ENCODE measurements at regions not wholly inside any gene's neighbourhood (a gene's known extent, or its start where the extent isn't known, plus 50 kb on each side); places are given as distances from the start of the nearest gene placed in this dataset.

- TF ChIP-seq CTCF (IDR thresholded peaks at IDR 0.05; ENCODE audit: low read depth, low read length, missing input control) (no peak), FOXA1 (IDR thresholded peaks at IDR 0.05) (no peak), REST (IDR thresholded peaks at IDR 0.05) (no peak), MAX (IDR thresholded peaks at IDR 0.05) (no peak), RAD21 (IDR thresholded peaks at IDR 0.05) (no peak), JUND (IDR thresholded peaks at IDR 0.05) (no peak), ATF3 (IDR thresholded peaks at IDR 0.05) (no peak), SP1 (IDR thresholded peaks at IDR 0.05) (no peak), NR2F2 (IDR thresholded peaks at IDR 0.05) (no peak), TAF1 (conservative IDR thresholded peaks at IDR 0.05) (no peak)
Measured at GRCh38 chr2:185980944-185981343, 242.3 kb downstream of the FSIP2 start.

Measured in liver (tissue), 3 donors.